Stimulated activated CD8-positive, alpha-beta memory T cell treated with anti-CD3 and anti-CD28 coated beads, Interleukin-4, amount 100 ng/mL, for 1 hour (primary cell): ENCODE measurements at regions not wholly inside any gene's neighbourhood (a gene's known extent, or its start where the extent isn't known, plus 50 kb on each side); places are given as distances from the start of the nearest gene placed in this dataset.
"Not testable (repeated sequence)": the region's sequence is repeated elsewhere in the genome, so short reads cannot be mapped to it uniquely, and the experiment has no call there.

Experiments used
- DNase-seq, 2 donors: peaks; one replicate each; pipeline ENCODE4 v3.0.0-alpha.2; 2020; ENCODE audit warnings: low read depth in 2 of 2, low spot score in 1 of 2

GRCh38 chr11:109677231-109677630 is 255.2 kb downstream of the C11orf87 start:
- DNase-seq, result no peak

DNA sequence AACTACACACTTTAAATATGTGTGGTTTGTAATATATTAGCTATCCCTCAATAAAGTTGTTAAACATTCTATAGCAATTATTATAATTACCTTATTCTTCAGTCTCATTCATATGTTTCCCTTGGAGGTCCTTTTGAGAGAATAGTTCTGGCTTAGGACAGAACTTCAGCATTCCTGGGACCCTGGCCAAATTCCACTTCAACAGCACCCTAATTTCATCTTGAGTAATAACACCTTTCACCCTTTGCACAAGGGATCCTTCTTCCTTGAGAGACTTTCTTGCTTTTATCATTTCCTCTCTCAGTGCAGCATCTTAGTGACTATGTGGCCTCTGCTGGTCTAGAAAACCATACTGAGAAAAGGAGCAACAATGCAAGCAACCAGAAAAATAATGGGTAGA is 255.9 kb downstream of the C11orf87 start:
- DNase-seq, result no peak

DNA sequence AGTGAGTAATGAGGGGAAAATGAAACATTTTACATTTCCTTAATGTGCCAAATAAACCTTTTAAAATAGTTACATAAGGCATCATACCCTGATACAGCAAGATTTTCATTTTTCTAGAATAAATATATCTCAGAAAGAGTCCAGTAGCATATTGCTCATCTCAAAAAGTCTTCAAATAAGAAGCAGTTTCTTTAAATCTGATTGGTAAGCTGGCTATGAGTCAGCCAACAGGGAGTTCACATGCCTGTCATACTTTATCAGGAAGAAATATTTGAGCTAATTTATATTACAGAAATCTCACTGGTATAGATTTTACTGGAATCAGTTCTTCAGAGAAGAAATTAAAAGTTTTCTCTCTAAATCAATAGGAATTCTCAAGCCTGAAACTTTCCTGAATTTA is 258.1 kb downstream of the C11orf87 start:
- DNase-seq, result no peak

GRCh38 chr11:109682788-109683187 is 260.8 kb downstream of the C11orf87 start:
- DNase-seq, result not testable (repeated sequence)

GRCh38 chr11:109695696-109696095 is 273.7 kb downstream of the C11orf87 start:
- no peak for DNase-seq

DNA sequence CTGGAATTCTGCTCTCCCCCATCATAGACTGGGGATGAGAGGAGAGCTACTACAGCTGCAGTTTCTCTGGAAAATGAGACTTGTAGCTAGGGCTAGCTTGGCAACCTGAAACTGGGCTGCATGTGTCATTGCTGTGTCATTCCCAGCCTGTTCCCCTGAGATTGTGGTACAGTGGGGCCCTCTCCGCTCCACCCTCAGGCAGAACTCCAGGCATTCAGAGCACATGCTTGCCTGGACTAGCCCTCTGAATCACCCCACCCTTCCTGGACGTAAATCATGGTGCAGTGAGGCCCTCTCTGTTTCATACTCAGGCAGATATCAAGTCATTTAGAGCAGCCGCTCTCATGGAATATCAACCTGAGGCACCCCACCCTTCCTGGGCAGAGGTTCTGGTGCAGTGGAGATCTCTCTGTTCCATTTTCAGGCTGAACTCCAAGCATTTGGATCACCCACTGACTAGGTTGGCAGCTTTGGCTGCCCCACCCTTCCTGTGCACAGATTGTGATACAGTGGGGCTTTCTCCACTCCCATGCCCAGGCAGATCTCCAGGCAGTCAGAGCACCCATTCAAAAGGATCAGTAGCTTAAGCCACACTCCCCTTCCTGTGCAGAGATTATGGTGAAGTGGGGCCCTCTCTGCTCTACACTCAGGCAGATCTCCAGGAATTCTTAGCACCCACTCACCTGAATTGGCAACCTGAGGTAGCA is 274.4 kb downstream of the C11orf87 start:
- DNase-seq, result no peak

GRCh38 chr11:109697140-109697843 is 275.3 kb downstream of the C11orf87 start:
- no peak for DNase-seq

DNA sequence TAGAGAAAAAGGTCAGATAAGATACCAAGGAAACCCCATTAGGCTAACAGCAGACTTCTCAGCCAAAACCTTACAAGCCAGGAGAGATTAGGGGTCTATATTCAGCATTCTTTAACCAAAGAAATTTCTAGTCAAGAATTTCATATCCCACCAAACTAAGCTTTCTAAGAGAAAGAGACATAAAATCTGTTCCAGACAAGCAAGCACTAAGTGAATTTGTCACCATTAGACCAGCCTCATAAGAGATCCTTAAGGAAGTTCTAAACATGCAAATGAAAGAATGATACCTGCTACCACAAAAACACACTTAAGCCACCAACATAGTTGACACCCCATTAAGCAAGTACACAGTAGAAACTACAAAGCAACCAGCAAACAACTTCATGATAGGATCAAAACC is 276.2 kb downstream of the C11orf87 start:
- no peak for DNase-seq

- no peak for DNase-seq
Observed at GRCh38 chr11:109704432-109704831, 282.4 kb downstream of the C11orf87 start.

DNA sequence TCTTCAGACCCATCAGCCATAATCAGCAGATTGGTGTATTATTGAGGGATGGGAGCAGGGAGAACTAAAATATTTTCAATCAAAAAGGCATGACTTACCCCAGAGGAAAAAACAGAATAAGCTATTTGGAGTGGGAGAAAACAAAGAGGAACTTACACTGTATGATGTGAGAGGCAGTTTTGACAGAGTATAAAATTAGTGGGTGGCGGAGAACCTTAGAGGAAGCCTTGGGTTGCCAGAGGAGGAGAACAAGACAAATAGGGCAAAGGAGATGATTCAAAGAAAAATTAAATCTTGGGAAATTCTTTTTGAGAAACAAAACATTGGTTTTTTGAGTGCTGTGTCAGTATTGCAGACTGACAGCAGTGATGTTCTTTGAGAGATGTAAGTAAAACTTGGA is 285.0 kb downstream of the C11orf87 start:
- no peak for DNase-seq

DNA sequence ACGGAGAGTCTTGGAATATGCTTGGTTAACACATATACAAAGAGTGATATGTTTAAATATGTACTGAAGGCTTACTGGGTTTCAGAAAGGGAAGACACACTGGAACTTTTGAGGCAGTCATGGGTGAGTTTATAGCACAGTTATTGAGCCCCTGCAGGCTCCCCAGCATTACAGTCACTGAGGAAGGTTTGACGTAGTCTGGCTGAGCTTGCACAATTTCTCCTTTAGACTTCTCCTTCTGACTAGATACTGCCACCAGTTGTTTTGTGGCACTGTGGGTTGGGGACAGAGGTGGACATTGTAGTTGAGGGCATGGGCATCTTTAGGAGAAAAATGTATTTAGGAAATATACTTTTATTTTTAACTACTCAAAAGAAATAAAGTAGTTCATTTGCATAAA is 285.4 kb downstream of the C11orf87 start:
- DNase-seq, result no peak

DNA sequence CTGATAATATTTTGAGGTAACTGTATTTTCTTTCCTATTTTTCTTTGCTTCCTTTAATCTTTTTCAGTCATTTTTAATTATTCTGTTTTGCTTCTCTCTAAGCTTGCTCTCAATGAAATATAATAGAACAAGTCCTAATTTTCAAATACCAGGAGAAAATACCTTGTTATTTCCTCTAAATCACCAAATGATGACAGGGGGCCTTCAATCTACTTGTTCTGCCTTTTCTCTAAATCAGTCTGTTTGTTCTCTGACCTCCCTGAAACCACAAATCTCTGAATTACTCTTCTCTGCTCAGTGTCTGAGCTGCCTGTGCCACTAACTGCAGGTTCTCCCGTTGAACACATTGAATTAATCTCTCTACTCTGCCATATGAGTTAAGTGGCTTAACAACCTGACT is 286.2 kb downstream of the C11orf87 start:
- no peak for DNase-seq

DNA sequence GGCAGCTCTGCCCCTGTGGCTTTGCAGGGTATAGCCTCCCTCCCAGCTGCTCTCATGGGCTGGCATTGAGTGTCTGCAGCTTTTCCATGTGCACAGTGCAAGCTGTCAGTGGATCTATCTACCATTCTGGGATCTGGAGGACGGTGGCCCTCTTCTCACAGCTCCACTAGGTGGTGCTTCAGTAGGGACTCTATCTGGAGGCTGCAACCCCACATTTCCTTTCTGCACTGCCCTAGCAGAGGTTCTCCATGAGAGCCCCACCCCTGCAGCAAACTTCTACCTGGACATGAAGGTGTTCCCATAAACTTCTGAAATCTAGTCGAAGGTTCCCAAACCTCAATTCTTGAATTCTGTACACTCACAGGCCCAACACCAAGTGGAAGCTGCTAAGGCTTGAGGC is 292.5 kb downstream of the C11orf87 start:
- not testable (repeated sequence) for DNase-seq

DNA sequence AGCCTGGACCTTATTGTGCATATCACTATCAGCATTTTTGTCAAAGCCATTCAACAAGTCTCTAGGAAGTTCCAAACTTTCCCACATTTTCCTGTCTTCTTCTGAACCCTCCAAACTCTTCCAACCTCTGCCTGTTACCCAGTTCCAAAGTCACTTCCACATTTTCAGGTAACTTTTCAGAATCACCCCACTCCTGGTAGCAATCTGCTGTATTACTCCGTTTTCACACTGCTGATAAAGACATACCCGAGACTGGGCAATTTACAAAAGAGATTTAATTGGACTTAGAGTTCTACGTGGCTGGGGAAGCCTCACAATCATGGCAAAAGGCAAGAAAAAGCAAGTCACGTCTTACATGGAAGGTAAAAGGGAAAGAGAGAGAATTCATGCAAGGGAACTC is 293.4 kb downstream of the C11orf87 start:
- not testable (repeated sequence) for DNase-seq

DNA sequence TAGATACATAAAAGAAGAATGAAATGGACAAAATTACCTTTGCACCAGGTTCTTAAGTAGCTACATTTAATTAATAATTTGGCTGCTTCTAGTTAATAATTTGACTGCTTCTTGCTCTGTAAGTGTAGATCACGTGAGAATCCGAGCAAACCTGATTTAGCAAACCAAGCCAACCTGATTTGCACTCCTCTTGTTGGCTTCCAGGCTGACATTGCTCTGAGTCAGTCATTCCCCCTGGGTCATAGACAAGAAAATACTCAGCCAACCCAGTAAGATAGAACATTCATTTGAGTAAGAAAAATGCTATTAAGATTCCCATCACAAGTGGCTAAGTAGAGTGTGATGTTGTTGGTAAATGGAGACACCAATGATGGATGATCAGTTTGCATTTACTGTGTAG is 304.1 kb downstream of the C11orf87 start:
- no peak for DNase-seq

GRCh38 chr11:109728056-109728455 is 306.1 kb downstream of the C11orf87 start:
- DNase-seq, result no peak

DNA sequence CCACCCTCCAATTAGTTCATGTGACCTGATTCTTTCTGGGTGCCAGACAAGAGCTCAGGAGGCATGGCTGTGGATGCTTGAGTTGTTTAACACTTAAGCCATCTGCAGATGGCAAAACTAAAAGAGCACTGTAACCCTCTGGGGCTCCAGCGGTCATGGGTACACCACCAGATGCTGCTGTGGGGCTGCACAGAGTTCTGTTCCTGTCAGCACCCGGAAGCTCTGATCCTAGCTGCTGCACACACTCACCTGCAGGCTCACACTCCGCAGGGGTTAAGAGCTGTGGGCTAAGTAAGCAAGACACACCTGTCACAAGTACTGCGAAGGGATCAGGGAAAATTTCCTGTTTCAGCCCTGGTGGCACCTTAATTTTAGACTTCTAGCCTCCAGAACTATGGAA is 307.8 kb downstream of the C11orf87 start:
- no peak for DNase-seq

GRCh38 chr11:109730669-109731068 is 308.7 kb downstream of the C11orf87 start:
- no peak for DNase-seq

DNA sequence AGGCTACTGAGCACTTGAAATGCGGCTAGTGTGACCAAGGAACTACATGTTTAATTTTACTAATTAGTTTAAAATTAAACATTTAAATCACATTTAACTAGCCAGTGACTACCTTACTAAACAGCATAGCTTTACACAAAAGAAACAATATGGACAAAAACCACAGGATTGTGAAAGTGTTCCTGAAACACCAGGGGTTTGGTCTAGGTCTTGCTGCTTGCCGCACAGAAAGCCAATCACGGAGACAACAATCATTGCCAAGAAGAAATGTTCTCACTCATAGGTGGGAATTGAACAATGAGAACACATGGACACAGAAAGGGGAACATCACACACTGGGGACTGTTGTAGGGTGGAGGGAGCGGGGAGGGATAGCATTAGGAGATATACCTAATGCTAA is 309.5 kb downstream of the C11orf87 start:
- DNase-seq, result no peak

DNA sequence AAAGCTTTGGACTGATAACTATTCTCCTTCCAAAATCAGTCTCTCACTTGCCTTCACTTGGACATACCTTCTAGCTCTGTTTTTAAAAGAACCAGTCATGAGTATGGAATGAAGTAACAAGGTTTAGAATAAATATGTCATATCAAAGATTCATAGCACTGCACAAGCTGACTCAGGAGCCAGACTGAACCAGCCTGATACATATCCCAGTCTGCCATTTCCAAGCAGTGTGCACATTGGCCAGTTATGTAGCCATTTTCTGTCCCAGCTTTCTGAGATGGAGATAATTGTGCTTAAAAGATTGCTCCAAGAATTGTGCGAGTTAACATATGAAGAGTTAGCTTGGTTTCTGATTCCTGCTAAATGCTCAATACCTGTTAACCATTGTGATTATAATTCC is 311.3 kb downstream of the C11orf87 start:
- no peak for DNase-seq

DNA sequence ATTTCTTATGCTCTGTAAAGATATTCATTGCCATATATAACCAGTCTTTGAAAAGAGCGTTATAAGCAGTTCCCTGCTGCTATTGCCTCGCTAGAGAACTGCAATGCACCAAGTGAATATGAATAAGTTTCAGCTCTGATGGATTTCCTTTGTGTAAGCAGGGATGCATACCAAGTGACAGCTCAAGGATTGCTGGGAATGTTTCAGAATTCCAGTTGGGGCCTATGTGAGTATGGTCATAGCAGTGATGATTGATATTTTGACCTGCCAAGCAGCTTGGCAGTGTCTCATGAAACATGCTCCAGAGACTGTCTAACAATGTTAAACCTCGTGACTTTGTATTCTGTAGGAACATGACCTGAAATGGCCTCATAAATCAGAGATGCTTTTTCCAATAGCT is 312.6 kb downstream of the C11orf87 start:
- no peak for DNase-seq

GRCh38 chr11:109735128-109735527 is 313.1 kb downstream of the C11orf87 start:
- no peak for DNase-seq

GRCh38 chr11:109739379-109739778 is 317.4 kb downstream of the C11orf87 start:
- no peak for DNase-seq
